ENCODE measurements at regions not wholly inside any gene's neighbourhood (a gene's known extent, or its start where the extent isn't known, plus 50 kb on each side); places are given as distances from the start of the nearest gene placed in this dataset.

- no peak overlapping the region for H3K4me2 ChIP-seq (ENCODE audit: low read length)
- no peaks in the 10 kb centered on the region for H3K79me2 ChIP-seq (replicated peaks; ENCODE audit: insufficient read depth, low read length)
These were observed 113.3 kb upstream of the SPRY2 start for GRCh38 chr13:80454245-80454644.

GRCh38 chr13:80452279-80452678 lies 111.4 kb upstream of the SPRY2 start:
- no peaks in the 10 kb centered on the region for H3K9me2 ChIP-seq (ENCODE audit: insufficient read depth, low read length)
- no peaks in the 10 kb centered on the region for H3K9me3 ChIP-seq (ENCODE audit: low read length)

More at GRCh38 chr13:80454245-80454644, 113.3 kb upstream of the SPRY2 start:
- no peak overlapping the region for H3K9ac ChIP-seq (ENCODE audit: low read length)
- no peaks in the 10 kb centered on the region for H3K36me3 ChIP-seq (ENCODE audit: insufficient read depth, low read length)
- H2AFZ ChIP-seq (ENCODE audit: low read depth, low read length), result no peak overlapping the region
- no peak overlapping the region for H3K27ac ChIP-seq (ENCODE audit: low read length)
- no peak for TF ChIP-seq SMC3 (conservative IDR thresholded peaks at IDR 0.05; ENCODE audit: poor library complexity)
- no peak for TF ChIP-seq EZH2 (IDR thresholded peaks at IDR 0.05; ENCODE audit: borderline replicate concordance, insufficient read depth, low read length, poor library complexity, severe bottlenecking)
- no peak for TF ChIP-seq MXI1 (conservative IDR thresholded peaks at IDR 0.05; ENCODE audit: poor library complexity, severe bottlenecking)
- no peak for TF ChIP-seq POLR2AphosphoS5 (IDR thresholded peaks at IDR 0.05)
- no peak for TF ChIP-seq REST (IDR thresholded peaks at IDR 0.05; ENCODE audit: borderline replicate concordance)
- no peak for TF ChIP-seq EP300 (conservative IDR thresholded peaks at IDR 0.05; ENCODE audit: poor library complexity, severe bottlenecking)
- no peak for TF ChIP-seq TAF1 (IDR thresholded peaks at IDR 0.05; ENCODE audit: low read depth)
- no peak for TF ChIP-seq CTCF (IDR thresholded peaks at IDR 0.05; ENCODE audit: poor library complexity, severe bottlenecking)
- no peak for TF ChIP-seq RAD21 (conservative IDR thresholded peaks at IDR 0.05)
- no peaks in the 10 kb centered on the region for H4K20me1 ChIP-seq (ENCODE audit: insufficient read depth)
- no peaks in the 10 kb centered on the region for H3F3A ChIP-seq (ENCODE audit: insufficient read depth, low read length, poor library complexity, severe bottlenecking)
- no peak overlapping the region for H3K4me3 ChIP-seq (ENCODE audit: low read length)
- no peaks in the 10 kb centered on the region for H3K9me2 ChIP-seq (ENCODE audit: insufficient read depth, low read length)
- H3K27me3 ChIP-seq (ENCODE audit: insufficient read depth, low read depth, low read length), result no peaks in the 10 kb centered on the region
- H3K9me3 ChIP-seq (ENCODE audit: low read length), result no peaks in the 10 kb centered on the region

More at GRCh38 chr13:80452279-80452678, 111.4 kb upstream of the SPRY2 start:
- H3K9ac ChIP-seq (ENCODE audit: low read length), result no peak overlapping the region
- TF ChIP-seq MXI1 (conservative IDR thresholded peaks at IDR 0.05; ENCODE audit: poor library complexity, severe bottlenecking) (no peak), REST (IDR thresholded peaks at IDR 0.05; ENCODE audit: borderline replicate concordance) (no peak), RAD21 (conservative IDR thresholded peaks at IDR 0.05) (no peak)
- H3K4me3 ChIP-seq (ENCODE audit: low read length), result no peak overlapping the region
- no peaks in the 10 kb centered on the region for H3K27me3 ChIP-seq (ENCODE audit: insufficient read depth, low read depth, low read length)
- H3K27ac ChIP-seq (ENCODE audit: low read length), result no peak overlapping the region
- no peaks in the 10 kb centered on the region for H3K36me3 ChIP-seq (ENCODE audit: insufficient read depth, low read length)
- no peaks in the 10 kb centered on the region for H4K20me1 ChIP-seq (ENCODE audit: insufficient read depth)
- H3K79me2 ChIP-seq (replicated peaks; ENCODE audit: insufficient read depth, low read length), result no peaks in the 10 kb centered on the region
- no peak overlapping the region for H2AFZ ChIP-seq (ENCODE audit: low read depth, low read length)
- H3F3A ChIP-seq (ENCODE audit: insufficient read depth, low read length, poor library complexity, severe bottlenecking), result no peaks in the 10 kb centered on the region
- H3K4me2 ChIP-seq (ENCODE audit: low read length), result no peak overlapping the region
